Stimulated activated CD4-positive, alpha-beta T cell treated with anti-CD3 and anti-CD28 coated beads, TNF-alpha, amount 100 ng/mL, for 1 hour (primary cell): ENCODE measurements at regions not wholly inside any gene's neighbourhood (a gene's known extent, or its start where the extent isn't known, plus 50 kb on each side); places are given as distances from the start of the nearest gene placed in this dataset.
A peak's percentile ranks its signal among the peaks of the same experiment; 100 is the strongest.

ENCODE experiments used
- DNase-seq, 3 donors: peaks; one replicate each; pipeline ENCODE4 v3.0.0-alpha.2; 2020; ENCODE audit warnings: low read depth in 3 of 3, low spot score in 1 of 3

- peak in 2 of 3 donors; percentile 1 to 8 for DNase-seq
Observed at GRCh38 chr11:104609311-104610085, 288.8 kb downstream of the CASP12 start.

- no peak for DNase-seq
Observed at GRCh38 chr11:104602643-104603042, 295.6 kb downstream of the CASP12 start.

- no peak for DNase-seq
Observed at GRCh38 chr11:104594228-104594958, 303.9 kb downstream of the CASP12 start.

GRCh38 chr11:104588970-104589369 lies 309.3 kb downstream of the CASP12 start:
- DNase-seq, result no peak

GRCh38 chr11:104588446-104588845 lies 309.8 kb downstream of the CASP12 start:
- DNase-seq, result no peak

- no peak for DNase-seq
Observed at GRCh38 chr11:104584823-104585222, 313.4 kb downstream of the CASP12 start.

GRCh38 chr11:104583857-104584256 lies 314.4 kb downstream of the CASP12 start:
- no peak for DNase-seq

GRCh38 chr11:104582431-104582830 lies 315.8 kb downstream of the CASP12 start:
- DNase-seq, result no peak

GRCh38 chr11:104581246-104581980 lies 316.8 kb downstream of the CASP12 start:
- no peak for DNase-seq

GRCh38 chr11:104573441-104573990 lies 324.7 kb downstream of the CASP12 start:
- no peak for DNase-seq

- DNase-seq, result no peak
Observed at GRCh38 chr11:104572279-104572678, 326.0 kb downstream of the CASP12 start.

GRCh38 chr11:104570078-104570701 lies 328.1 kb downstream of the CASP12 start:
- DNase-seq, result no peak

GRCh38 chr11:104565583-104565961 lies 332.7 kb downstream of the CASP12 start:
- DNase-seq, result no peak

GRCh38 chr11:104564921-104565582 lies 333.2 kb downstream of the CASP12 start:
- DNase-seq, result no peak

- DNase-seq, result no peak
Observed at GRCh38 chr11:104556606-104557301, 341.5 kb downstream of the CASP12 start.

GRCh38 chr11:104549019-104549418 lies 349.2 kb downstream of the CASP12 start:
- DNase-seq, result no peak

GRCh38 chr11:104547996-104548661 lies 350.1 kb downstream of the CASP12 start:
- no peak for DNase-seq

- no peak for DNase-seq
Observed at GRCh38 chr11:104546501-104546900, 351.8 kb downstream of the CASP12 start.

- DNase-seq, result no peak
Observed at GRCh38 chr11:104541701-104542100, 356.6 kb downstream of the CASP12 start.
